MG63 (cell line): ENCODE measurements at regions not wholly inside any gene's neighbourhood (a gene's known extent, or its start where the extent isn't known, plus 50 kb on each side); places are given as distances from the start of the nearest gene placed in this dataset.

Source experiments
- DNase-seq: peaks from one replicate; pipeline ENCODE4 v3.0.0-alpha.2; 2020
- H3K27me3 ChIP-seq: fragments of 250-450 bp; sonication (Bioruptor Pico); 2 replicates; pipeline ENCODE4 v1.5.1; 2020; ENCODE audit warnings: mild to moderate bottlenecking, moderate library complexity
- H3K36me3 ChIP-seq: fragments of 250-450 bp; sonication (Bioruptor Pico); 2 replicates; pipeline ENCODE4 v1.5.1; 2020; ENCODE audit warnings: mild to moderate bottlenecking, moderate library complexity
- H3K4me3 ChIP-seq: fragments of 250-450 bp; sonication (Bioruptor Pico); 2 replicates; pipeline ENCODE4 v1.5.1; 2020; ENCODE audit warnings: mild to moderate bottlenecking, moderate library complexity
- H3K9me3 ChIP-seq: fragments of 250-450 bp; sonication (Bioruptor Pico); 2 replicates; pipeline ENCODE4 v1.5.1; 2020; ENCODE audit warnings: mild to moderate bottlenecking, moderate library complexity

DNA sequence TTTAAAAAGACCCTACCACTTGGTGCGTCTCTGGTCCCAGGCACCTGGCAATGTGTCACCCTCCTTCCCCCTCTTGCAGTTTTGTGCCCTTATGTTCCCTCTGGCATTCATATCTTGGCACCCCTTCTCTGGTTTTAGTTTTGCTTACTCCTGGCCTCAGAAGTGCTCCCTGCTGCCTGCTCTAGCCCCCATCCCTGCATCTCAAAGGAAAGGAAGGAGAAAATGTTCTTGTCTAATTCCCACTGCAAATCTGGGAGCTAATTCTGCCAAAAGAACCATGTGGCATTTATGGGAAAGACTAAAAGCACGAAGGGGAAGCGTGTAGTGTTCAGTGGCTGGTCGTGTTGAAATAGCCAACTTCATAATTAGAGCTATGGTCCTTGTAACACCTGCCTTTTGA is 340.1 kb upstream of the RPS6KA3 start:
- Histone ChIP-seq H3K4me3 (no peak overlapping the region), H3K36me3 (no peaks in the 10 kb centered on the region), H3K27me3 (no peaks in the 10 kb centered on the region), H3K9me3 (no peaks in the 10 kb centered on the region)
- no peak for DNase-seq

DNA sequence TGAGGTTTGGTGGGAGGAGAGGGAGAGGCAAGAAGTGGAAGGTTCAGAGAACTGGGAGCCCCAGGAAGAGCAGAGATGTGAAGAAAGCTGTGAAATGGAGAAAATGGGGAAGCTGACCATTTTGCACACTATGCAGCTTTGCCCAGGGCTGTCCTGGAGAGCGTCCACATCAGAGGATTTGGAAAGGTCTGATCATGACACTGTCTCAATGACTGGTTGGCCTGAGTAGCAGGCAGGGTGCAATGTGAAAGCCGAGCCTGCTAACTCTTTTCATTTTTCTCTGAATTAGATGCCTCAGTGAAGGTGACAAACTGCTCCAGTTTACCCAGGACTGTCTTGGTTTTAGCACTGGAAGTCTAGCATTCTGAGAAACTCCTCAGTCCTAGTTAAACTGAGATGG is 330.1 kb upstream of the RPS6KA3 start:
- DNase-seq = no peak
- Histone ChIP-seq H3K4me3 (no peak overlapping the region), H3K9me3 (no peaks in the 10 kb centered on the region), H3K36me3 (no peaks in the 10 kb centered on the region), H3K27me3 (no peaks in the 10 kb centered on the region)

DNA sequence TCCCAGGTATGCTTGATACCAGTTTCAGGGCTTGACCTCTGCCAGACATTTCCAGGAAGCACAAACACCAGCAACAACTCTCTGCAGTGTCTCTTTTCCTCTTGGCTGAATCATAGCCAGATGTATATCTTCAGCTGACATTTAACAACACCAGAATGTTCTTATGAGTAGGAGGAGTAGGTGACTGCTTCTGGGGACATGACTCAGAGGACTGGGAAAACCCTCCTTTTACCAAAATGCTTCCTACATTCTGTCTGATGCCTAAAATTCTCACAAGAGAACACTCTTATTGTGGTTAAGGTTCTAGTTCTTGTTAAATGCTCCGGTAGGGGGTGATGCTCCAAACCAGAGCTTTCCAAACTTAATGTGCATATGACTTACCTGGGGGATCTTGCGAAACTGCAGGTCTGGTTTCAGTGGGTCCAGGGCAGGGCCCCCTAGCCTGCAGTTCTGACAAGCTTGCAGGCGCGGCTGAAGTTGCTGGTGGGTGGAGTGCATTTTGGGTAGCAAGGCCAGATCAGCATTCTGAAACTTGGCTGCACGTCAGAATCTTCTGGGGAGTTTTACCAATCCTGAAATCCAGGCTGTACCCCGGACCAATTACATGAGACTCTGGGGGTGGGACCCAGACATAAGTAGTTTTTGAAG is 329.3 kb upstream of the RPS6KA3 start:
- Histone ChIP-seq H3K4me3 (no peak overlapping the region), H3K27me3 (no peaks in the 10 kb centered on the region), H3K9me3 (no peaks in the 10 kb centered on the region), H3K36me3 (no peaks in the 10 kb centered on the region)
- no peak for DNase-seq

DNA sequence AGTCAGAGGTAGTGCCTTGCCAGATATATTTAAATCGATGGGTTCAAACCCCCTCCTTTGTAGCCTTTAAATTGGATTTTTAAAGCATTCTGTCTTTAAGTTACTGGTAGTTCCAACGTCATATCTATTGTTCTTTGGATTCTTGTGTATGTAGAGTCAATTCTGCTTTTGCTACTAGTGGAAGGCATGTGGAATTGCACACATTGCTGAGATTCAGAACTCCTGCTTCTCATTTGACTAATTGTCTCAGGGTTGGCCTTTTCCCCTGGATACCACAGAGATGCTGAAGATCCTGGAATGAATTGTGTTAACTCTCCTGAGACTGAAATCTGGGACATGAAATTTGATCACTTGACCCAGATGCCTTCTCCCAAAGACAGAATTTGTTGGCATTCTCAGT is 328.3 kb upstream of the RPS6KA3 start:
- Histone ChIP-seq H3K36me3 (no peaks in the 10 kb centered on the region), H3K27me3 (no peaks in the 10 kb centered on the region), H3K9me3 (no peaks in the 10 kb centered on the region), H3K4me3 (no peak overlapping the region)
- DNase-seq = no peak

DNA sequence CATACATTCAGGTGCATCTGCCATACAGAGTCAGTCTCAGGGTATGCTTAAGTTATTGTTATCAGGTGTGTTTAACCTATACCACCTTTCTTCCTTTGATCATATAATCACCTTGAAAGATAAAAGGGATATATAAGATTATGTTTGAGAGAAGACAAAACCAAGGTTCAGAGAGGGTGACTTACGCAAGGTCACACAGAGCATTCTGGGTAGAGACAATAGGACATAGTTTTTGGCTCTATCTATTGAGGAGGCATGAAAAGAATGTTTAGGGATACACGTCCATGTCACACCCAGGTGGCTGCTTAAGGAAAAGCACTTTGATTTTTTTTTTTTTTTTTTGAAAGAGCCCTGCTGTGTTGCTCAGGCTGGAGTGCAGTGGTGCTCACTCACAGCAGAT is 327.1 kb upstream of the RPS6KA3 start:
- no peaks in the 10 kb centered on the region for H3K36me3 ChIP-seq
- H3K9me3 ChIP-seq = no peaks in the 10 kb centered on the region
- no peaks in the 10 kb centered on the region for H3K27me3 ChIP-seq
- H3K4me3 ChIP-seq = no peak overlapping the region
- no peak for DNase-seq

DNA sequence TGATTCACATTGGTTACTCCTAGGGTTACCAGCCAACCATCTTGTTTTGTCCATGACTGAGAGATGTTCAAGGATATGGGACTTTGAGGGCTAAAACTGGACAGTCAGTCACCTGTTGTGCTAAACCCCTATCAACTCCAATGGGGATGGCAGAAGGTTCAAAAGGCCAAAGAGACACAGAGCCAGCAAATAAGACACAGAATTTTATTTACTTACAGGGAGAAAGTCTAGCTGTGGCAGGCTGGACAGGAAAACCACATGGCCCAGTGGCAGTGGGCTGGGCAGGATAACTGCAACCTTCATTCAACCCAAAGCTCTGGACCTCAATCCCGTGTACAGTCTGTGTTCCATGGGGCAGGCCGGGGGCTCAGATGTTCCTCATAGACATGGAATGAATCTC is 326.7 kb upstream of the RPS6KA3 start:
- no peak overlapping the region for H3K4me3 ChIP-seq
- H3K27me3 ChIP-seq = no peaks in the 10 kb centered on the region
- H3K36me3 ChIP-seq = no peaks in the 10 kb centered on the region
- DNase-seq = no peak
- no peaks in the 10 kb centered on the region for H3K9me3 ChIP-seq

DNA sequence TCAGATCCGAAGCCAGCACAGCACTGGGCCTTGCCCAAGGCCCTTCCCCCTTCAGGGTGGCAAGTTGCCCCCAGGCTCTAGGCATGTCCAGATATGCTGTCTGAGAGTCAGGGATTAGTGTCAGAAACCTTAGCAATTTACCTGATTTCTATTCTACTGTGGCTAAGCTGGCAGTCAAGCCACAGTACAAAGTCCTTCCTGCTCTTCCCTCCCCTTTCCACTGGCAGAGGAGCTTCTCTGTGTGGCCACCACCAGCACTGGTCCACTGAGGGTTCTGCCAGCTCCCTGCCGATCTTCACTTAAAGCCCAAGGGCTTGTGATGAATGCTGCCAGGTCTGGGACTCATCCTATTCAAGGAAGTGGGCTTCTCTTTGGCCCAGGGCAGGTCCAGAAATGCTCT is 324.5 kb upstream of the RPS6KA3 start:
- DNase-seq = no peak
- no peaks in the 10 kb centered on the region for H3K9me3 ChIP-seq
- no peaks in the 10 kb centered on the region for H3K27me3 ChIP-seq
- no peak overlapping the region for H3K4me3 ChIP-seq
- no peaks in the 10 kb centered on the region for H3K36me3 ChIP-seq

DNA sequence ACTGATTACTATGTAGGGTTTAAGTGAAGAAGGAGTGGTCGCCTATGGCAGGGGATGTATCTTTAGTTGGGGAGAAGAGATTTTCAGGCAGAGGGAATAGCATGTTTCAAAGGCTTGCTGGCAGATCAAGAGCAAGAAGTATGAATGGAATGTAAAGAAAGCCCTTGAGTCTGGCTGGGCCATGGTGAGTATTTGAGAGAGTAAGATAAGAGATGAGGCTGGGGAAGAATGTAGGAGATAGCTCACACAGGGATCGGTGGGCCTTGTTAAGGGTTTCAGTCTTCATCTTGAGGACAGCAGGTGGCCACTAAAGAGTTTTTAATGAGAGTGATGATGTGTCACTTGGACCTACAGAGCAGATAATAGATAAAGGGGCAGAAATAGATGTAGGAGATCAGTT is 319.1 kb upstream of the RPS6KA3 start:
- Histone ChIP-seq H3K36me3 (no peaks in the 10 kb centered on the region), H3K9me3 (no peaks in the 10 kb centered on the region), H3K27me3 (no peaks in the 10 kb centered on the region), H3K4me3 (no peak overlapping the region)
- DNase-seq = no peak

DNA sequence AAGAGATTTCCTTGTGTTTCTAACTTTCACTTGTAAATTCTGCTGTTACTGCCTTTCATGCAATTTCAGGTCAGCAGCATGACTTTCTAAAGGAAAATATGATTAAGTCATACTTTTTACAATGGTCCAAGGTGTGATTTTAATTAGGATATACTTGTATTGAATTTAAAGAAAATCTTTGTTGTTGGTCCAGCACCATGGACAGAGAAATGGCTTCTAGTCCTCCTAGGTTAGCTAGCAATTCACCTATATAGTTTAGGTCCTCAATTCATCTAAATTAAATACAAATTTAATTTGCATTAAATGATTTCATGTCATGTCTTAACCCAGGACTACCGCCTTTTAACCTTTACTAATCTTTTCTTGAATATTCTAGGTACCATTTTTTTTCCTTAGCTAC is 304.9 kb upstream of the RPS6KA3 start:
- DNase-seq = no peak
- no peaks in the 10 kb centered on the region for H3K36me3 ChIP-seq
- no peaks in the 10 kb centered on the region for H3K9me3 ChIP-seq
- no peaks in the 10 kb centered on the region for H3K27me3 ChIP-seq
- no peak overlapping the region for H3K4me3 ChIP-seq

DNA sequence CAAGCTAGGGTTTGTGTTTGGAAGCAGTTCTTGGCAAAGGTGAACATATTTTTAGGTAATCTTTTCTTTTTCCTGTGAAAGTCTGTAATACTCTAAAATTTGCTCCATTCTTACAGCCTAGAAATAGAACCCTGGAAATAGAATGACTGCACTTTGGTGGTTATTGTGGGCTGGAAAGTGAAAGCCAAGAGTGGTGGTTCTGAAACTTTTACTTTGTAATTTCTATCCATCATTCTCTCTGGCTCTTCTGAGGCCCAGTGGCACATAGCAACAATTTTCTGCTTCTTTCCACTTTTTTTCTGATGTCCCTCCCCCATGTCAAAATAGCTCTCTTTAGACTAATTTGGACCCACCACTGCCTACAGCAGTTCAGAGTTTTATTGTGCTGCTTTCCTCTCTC is 300.4 kb upstream of the RPS6KA3 start:
- H3K27me3 ChIP-seq = no peaks in the 10 kb centered on the region
- no peak for DNase-seq
- no peaks in the 10 kb centered on the region for H3K9me3 ChIP-seq
- H3K36me3 ChIP-seq = no peaks in the 10 kb centered on the region
- no peak overlapping the region for H3K4me3 ChIP-seq

DNA sequence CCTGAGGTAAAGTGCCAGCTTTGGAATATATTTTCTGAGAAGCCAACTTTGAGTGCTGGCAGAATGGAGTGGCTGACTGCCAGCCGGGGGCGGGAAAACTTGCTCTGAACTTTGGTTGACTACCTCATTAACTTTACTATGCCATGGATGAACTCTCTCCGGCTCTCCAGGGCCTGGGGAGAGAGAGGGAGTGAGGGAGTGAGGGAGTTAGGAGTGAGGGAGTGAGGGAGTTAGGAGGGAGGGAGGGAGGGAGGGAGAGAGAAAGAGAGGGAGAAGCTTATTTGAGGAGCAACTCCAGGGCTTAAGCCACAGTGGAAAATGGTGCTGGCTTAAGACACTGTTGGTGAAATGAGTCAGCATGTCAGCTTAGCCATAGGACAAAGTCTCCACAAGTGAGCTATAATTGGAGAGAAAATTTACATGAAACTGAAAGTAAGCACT is 280.9 kb upstream of the RPS6KA3 start:
- H3K27me3 ChIP-seq = no peaks in the 10 kb centered on the region
- DNase-seq = peak; percentile 77
- no peaks in the 10 kb centered on the region for H3K9me3 ChIP-seq
- no peak overlapping the region for H3K4me3 ChIP-seq
- no peaks in the 10 kb centered on the region for H3K36me3 ChIP-seq

DNA sequence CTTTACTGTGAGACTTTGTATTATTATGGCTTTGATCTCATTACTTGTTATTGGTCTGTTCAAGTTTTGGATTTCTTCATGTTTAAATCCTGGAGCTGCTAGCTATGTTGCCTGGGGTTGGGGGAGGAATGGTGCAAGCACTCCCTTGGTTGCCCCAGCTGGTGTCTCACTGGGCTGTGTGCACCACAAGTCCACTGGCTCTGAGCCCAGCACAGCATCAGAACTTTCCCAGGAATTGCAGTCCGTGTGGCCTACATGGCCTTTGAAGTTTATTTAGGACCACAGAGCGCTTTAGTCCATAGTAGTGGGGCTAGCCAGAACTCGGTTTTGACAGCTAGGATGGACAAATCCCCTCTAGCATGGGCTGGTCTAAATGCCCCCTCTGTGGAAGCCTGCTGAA is 278.8 kb upstream of the RPS6KA3 start:
- H3K9me3 ChIP-seq = no peaks in the 10 kb centered on the region
- DNase-seq = no peak
- H3K4me3 ChIP-seq = no peak overlapping the region

DNA sequence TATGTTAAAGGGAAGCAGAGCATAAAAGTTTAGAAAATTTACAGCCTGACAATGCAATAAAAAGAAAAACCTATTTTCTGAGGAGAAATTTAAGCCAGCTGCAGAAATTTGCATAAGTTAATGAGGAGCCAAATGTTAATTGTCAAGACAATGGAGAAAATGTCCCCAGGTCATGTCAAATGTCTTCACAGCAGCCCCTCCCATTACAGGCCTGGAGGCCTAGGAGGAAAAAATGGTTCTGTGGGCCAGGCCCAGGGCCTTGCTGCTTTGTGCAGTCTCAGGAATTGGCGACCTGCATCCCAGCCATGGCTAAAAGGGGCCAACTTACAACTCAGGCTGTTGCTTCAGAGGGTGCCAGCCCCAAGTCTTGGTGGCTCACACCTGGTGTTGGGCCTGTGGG is 275.4 kb upstream of the RPS6KA3 start:
- Histone ChIP-seq H3K27me3 (no peaks in the 10 kb centered on the region), H3K9me3 (no peaks in the 10 kb centered on the region), H3K36me3 (no peaks in the 10 kb centered on the region), H3K4me3 (no peak overlapping the region)
- DNase-seq = no peak

More for the DNA sequence above, 278.8 kb upstream of the RPS6KA3 start:
- H3K27me3 ChIP-seq = no peaks in the 10 kb centered on the region
- no peaks in the 10 kb centered on the region for H3K36me3 ChIP-seq

DNA sequence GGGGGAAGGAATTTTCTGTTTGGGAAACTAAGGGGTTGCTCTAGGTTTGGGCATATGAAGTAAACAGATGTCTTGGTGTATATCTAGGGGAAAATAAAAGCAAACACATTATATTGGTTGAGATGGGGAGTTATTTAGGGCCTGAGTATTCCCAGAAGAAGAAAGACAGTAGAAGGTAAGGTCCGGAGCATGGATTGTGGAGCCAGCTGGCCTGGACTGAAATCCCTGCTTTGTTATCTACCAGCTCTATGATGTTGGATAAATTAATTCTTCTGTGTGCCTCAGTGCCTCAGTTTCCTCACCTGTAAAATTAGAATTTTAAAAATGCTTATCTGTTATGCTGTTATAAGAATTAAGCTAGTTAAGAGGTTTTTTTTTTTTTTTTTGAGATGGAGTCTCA is 272.3 kb upstream of the RPS6KA3 start:
- DNase-seq = no peak
- no peak overlapping the region for H3K4me3 ChIP-seq
- H3K36me3 ChIP-seq = no peaks in the 10 kb centered on the region
- H3K9me3 ChIP-seq = no peaks in the 10 kb centered on the region
- no peaks in the 10 kb centered on the region for H3K27me3 ChIP-seq

DNA sequence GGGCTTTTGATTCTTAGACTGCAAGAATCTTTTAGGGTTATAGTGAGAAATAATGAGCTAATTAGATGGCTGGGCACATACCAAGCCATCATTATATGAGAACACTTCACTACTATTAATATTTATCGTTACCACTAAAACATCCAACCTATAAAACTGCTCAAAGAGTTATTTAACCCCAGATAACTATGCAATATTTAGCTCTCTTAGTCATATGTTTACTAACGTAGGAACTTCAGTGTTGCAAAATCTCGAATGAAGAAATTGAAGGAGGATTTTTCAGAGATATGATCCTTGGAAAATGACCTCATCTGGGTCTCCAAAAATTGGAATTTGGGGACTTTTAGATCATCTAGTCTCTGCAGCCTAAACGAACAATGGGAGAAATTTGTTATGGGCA is 265.0 kb upstream of the RPS6KA3 start:
- H3K36me3 ChIP-seq = no peaks in the 10 kb centered on the region
- no peak for DNase-seq

DNA sequence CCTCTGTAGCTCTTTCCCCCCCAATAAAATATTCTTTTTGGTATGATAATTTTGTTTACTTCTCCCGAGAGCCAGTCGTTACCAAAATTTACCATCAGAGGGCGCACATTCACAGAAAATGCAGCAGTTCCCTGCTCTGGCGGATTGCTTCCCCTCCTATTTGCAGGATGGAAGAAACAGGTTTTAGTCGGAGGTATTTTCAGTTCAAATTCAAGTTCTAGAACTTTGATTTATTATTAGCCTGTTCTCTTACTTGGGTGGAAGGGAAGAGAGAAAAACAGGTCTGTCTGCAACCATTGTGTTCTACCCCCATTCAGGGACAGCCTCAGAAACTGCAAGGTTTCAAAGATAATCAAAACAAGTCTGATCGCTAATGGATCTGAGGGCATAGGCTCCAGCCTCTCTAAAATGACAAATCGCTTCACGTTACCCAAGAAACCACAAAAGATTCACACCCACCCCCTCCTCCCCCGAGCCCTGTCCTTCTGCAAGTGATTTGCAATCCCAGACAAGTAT is 263.8 kb upstream of the RPS6KA3 start:
- H3K4me3 ChIP-seq = no peak overlapping the region
- no peaks in the 10 kb centered on the region for H3K36me3 ChIP-seq
- peaks cover 2% of the 10 kb centered on the region; the same call in 1 of the 2 replicates for H3K27me3 ChIP-seq
- H3K9me3 ChIP-seq = no peaks in the 10 kb centered on the region
- DNase-seq = peak; percentile 16

More for the DNA sequence above, 265.0 kb upstream of the RPS6KA3 start:
- Histone ChIP-seq H3K27me3 (peaks cover 2% of the 10 kb centered on the region; the same call in 1 of the 2 replicates), H3K9me3 (no peaks in the 10 kb centered on the region), H3K4me3 (no peak overlapping the region)

DNA sequence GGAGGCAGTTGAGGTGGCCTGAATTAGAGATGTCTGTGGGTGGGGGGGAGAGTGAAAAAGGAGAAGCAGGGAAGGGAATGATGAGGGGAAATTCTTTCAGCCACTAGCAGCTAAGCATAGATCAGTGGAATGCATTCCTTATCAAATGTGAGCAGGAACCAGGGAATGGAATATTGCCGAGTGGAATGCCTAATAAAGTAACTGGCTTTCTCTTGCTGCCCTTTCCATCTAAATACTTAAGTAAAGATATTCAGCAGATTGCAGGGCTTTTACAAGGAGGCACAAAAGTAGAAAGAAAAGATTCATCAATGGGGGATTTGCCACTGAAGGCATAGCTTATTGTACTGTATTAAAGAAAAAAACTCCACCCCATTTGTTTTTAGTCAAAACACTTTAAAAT is 263.0 kb upstream of the RPS6KA3 start:
- H3K9me3 ChIP-seq = no peaks in the 10 kb centered on the region
- no peak overlapping the region for H3K4me3 ChIP-seq
- H3K27me3 ChIP-seq = peaks cover 2% of the 10 kb centered on the region; the same call in 1 of the 2 replicates
- H3K36me3 ChIP-seq = no peaks in the 10 kb centered on the region
- DNase-seq = no peak

DNA sequence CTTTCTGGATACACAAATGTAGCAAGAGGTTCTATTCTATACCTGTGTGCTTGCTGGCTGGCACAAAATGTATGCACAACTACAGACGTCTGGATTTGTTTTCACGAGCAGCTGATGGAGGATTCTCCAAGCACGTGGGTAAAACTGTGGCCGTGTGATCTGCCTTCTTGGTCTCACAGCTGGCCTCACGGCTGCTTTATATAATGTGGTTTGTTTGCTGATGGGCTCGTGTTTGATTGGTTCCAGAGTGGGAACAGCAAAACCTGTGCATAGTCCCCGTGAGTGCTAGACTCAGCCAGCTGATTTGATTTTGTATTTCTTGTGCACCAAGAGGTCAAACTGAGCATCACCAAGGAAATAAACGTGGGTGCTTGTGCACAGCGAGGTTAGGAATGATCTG is 262.6 kb upstream of the RPS6KA3 start:
- no peaks in the 10 kb centered on the region for H3K36me3 ChIP-seq
- peaks cover 2% of the 10 kb centered on the region; the same call in 1 of the 2 replicates for H3K27me3 ChIP-seq
- no peaks in the 10 kb centered on the region for H3K9me3 ChIP-seq
- DNase-seq = no peak
- H3K4me3 ChIP-seq = no peak overlapping the region
